Right renal pelvis (tissue), 4 donors: ENCODE measurements at regions not wholly inside any gene's neighbourhood (a gene's known extent, or its start where the extent isn't known, plus 50 kb on each side); places are given as distances from the start of the nearest gene placed in this dataset.

Source experiments
- DNase-seq, 4 donors: peaks; one replicate each; pipeline ENCODE4 v3.0.0-alpha.2; 2013; ENCODE audit warnings: low read depth in 4 of 4, low spot score in 3 of 4, missing footprints in 1 of 4

- DNase-seq, result no peak
Measured at GRCh38 chr16:14337303-14338191, 266.4 kb downstream of the MRTFB start.

GRCh38 chr16:14335297-14335696 is 264.2 kb downstream of the MRTFB start:
- no peak for DNase-seq

GRCh38 chr16:14334366-14335080 is 263.4 kb downstream of the MRTFB start:
- DNase-seq, result no peak

GRCh38 chr16:14333361-14333760 is 262.2 kb downstream of the MRTFB start:
- no peak for DNase-seq

- no peak for DNase-seq
Measured at GRCh38 chr16:14331020-14331419, 259.9 kb downstream of the MRTFB start.

- no peak for DNase-seq
Measured at GRCh38 chr16:14329727-14330350, 258.7 kb downstream of the MRTFB start.

- DNase-seq, result no peak
Measured at GRCh38 chr16:14325502-14326401, 254.6 kb downstream of the MRTFB start.

- no peak for DNase-seq
Measured at GRCh38 chr16:14324581-14324980, 253.5 kb downstream of the MRTFB start.

GRCh38 chr16:14322186-14322585 is 251.1 kb downstream of the MRTFB start:
- DNase-seq, result no peak

- DNase-seq, result no peak
Measured at GRCh38 chr16:14321542-14321941, 250.4 kb downstream of the MRTFB start.

- DNase-seq, result no peak
Measured at GRCh38 chr16:14320406-14320805, 249.3 kb downstream of the MRTFB start.
